Kidney (tissue), 13 donors: ENCODE measurements at regions not wholly inside any gene's neighbourhood (a gene's known extent, or its start where the extent isn't known, plus 50 kb on each side); places are given as distances from the start of the nearest gene placed in this dataset.

Source experiments
- DNase-seq, 5 donors: peaks; one replicate each; pipeline ENCODE4 v3.0.0-alpha.2; 2013 to 2020
- FAIRE-seq: peaks from 2 replicates; lab custom pipeline; 2012; peaks lifted over from hg19 to GRCh38; lab: Jason Lieb, UNC
- H3K27ac ChIP-seq, 2 donors: one replicate each; pipeline ENCODE4 v1.7.0; 2013; ENCODE audit warnings: low read depth in 2 of 2, low read length in 2 of 2, inconsistent platforms in 1 of 2
- H3K27me3 ChIP-seq: one replicate; pipeline ENCODE4 v1.7.1; 2013; ENCODE audit warnings: low read length, inconsistent platforms; ENCODE audit not compliant: control insufficient read depth, insufficient read depth
- H3K36me3 ChIP-seq, 3 donors: one replicate each; pipeline versions ENCODE4 v1.7.0 to v1.7.1; 2013; ENCODE audit warnings: low read length in 3 of 3, control low read depth in 1 of 3, inconsistent platforms in 1 of 3; ENCODE audit not compliant: insufficient read depth in 3 of 3, control insufficient read depth in 2 of 3
- H3K4me1 ChIP-seq, 3 donors: one replicate each; pipeline versions ENCODE4 v1.7.0 to v1.7.1; 2013; ENCODE audit warnings: low read length in 3 of 3, inconsistent platforms in 1 of 3, low read depth in 1 of 3; ENCODE audit not compliant: control insufficient read depth in 2 of 3, insufficient read depth in 2 of 3
- H3K4me3 ChIP-seq, 3 donors: one replicate each; pipeline versions ENCODE4 v1.7.0 to v1.8.1; 2013; ENCODE audit warnings: low read length in 3 of 3, control low read depth in 1 of 3, inconsistent platforms in 1 of 3
- H3K9ac ChIP-seq, 3 donors: one replicate each; pipeline versions ENCODE4 v1.7.0 to v1.7.1; 2013; ENCODE audit warnings: low read length in 3 of 3, control low read depth in 1 of 3, inconsistent platforms in 1 of 3
- H3K9me3 ChIP-seq, 3 donors: one replicate each; pipeline versions ENCODE4 v1.7.0 to v1.7.1; 2013; ENCODE audit warnings: low read length in 3 of 3, control low read depth in 1 of 3, inconsistent platforms in 1 of 3; ENCODE audit not compliant: control insufficient read depth in 2 of 3, insufficient read depth in 1 of 3
- CTCF ChIP-seq: IDR thresholded peaks from 3 replicates; pipeline ENCODE4 v1.5.1; 2012; ENCODE audit warnings: mild to moderate bottlenecking, moderate library complexity, borderline replicate concordance; ENCODE audit not compliant: insufficient read depth; ENCODE audit errors: extremely low read depth
- intact Hi-C: fragments of 100-400 bp; cut with DNase I; formaldehyde crosslinking; loops from one replicate; pipeline ENCODE4 v1.11.1; 2022
- donor health status: control.
- donor health status: control.
- donor health status: control.
- donor health status: control.
- donor health status: control.
- donor health status: DM: yes; HTN: yes; CAD: no.
- donor health status: Normal renal cell carcinoma (clear cell type).

GRCh38 chrX:45696736-45697135 is 496.1 kb upstream of the DIPK2B start:
- Histone ChIP-seq H3K27ac (no peak overlapping the region), H3K9me3 (no peaks in the 10 kb centered on the region), H3K4me1 (no peaks in the 10 kb centered on the region), H3K36me3 (no peaks in the 10 kb centered on the region), H3K4me3 (no peak overlapping the region), H3K27me3 (no peaks in the 10 kb centered on the region), H3K9ac (no peak overlapping the region)
- intact Hi-C loops: no loop called here
- DNase-seq: no peak
- FAIRE-seq: no peak
- TF ChIP-seq CTCF: no peak

GRCh38 chrX:45689971-45690370 is 489.3 kb upstream of the DIPK2B start:
- Histone ChIP-seq H3K9me3 (no peaks in the 10 kb centered on the region), H3K36me3 (no peaks in the 10 kb centered on the region), H3K9ac (no peak overlapping the region), H3K4me3 (no peak overlapping the region), H3K4me1 (no peaks in the 10 kb centered on the region), H3K27ac (no peak overlapping the region), H3K27me3 (no peaks in the 10 kb centered on the region)
- no peak for FAIRE-seq
- intact Hi-C loops: no loop called here
- TF ChIP-seq CTCF: no peak
- no peak for DNase-seq

GRCh38 chrX:45683914-45684313 is 483.2 kb upstream of the DIPK2B start:
- H3K9ac ChIP-seq: no peak overlapping the region
- FAIRE-seq (no peak), DNase-seq (no peak)
- H3K27me3 ChIP-seq: no peaks in the 10 kb centered on the region
- no peak for TF ChIP-seq CTCF
- no peaks in the 10 kb centered on the region for H3K9me3 ChIP-seq
- H3K4me3 ChIP-seq: no peak overlapping the region
- no peak overlapping the region for H3K27ac ChIP-seq
- intact Hi-C loops: no loop called here
- no peaks in the 10 kb centered on the region for H3K4me1 ChIP-seq
- no peaks in the 10 kb centered on the region for H3K36me3 ChIP-seq

- no peak for DNase-seq
- H3K4me3 ChIP-seq: no peak overlapping the region
- no peaks in the 10 kb centered on the region for H3K36me3 ChIP-seq
- intact Hi-C loops: no loop called here
- no peak overlapping the region for H3K27ac ChIP-seq
- no peak for TF ChIP-seq CTCF
- H3K9ac ChIP-seq: no peak overlapping the region
- FAIRE-seq: no peak
- no peaks in the 10 kb centered on the region for H3K27me3 ChIP-seq
- H3K9me3 ChIP-seq: no peaks in the 10 kb centered on the region
- H3K4me1 ChIP-seq: no peaks in the 10 kb centered on the region
Measured at GRCh38 chrX:45681891-45682290, 481.2 kb upstream of the DIPK2B start.
